ENCODE measurements at regions not wholly inside any gene's neighbourhood (a gene's known extent, or its start where the extent isn't known, plus 50 kb on each side); places are given as distances from the start of the nearest gene placed in this dataset.
"Not testable (repeated sequence)": the region's sequence is repeated elsewhere in the genome, so short reads cannot be mapped to it uniquely, and the experiment has no call there.

DNA sequence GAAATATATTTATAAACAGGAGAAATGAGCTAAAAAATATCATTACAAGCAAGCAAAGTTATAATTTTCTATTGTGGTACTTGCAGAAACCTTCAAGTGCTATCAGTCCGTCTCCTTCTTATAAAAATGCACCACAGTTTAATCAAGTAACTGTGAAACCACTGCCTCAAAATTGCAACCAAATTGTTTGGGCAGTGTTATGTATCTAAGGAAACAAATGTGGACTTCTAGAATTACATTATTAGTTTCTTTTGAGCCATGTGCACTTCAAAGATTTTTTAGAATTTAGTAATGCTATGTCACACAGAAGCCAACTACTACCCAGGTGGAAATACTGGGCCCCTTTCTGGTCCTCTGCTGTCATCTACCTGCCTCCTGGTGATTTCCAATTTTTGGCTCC, 495.6 kb downstream of the NYAP2 start:
- no peak for DNase-seq (ENCODE audit: low read depth in 4 of 4, low spot score in 1 of 4)

DNA sequence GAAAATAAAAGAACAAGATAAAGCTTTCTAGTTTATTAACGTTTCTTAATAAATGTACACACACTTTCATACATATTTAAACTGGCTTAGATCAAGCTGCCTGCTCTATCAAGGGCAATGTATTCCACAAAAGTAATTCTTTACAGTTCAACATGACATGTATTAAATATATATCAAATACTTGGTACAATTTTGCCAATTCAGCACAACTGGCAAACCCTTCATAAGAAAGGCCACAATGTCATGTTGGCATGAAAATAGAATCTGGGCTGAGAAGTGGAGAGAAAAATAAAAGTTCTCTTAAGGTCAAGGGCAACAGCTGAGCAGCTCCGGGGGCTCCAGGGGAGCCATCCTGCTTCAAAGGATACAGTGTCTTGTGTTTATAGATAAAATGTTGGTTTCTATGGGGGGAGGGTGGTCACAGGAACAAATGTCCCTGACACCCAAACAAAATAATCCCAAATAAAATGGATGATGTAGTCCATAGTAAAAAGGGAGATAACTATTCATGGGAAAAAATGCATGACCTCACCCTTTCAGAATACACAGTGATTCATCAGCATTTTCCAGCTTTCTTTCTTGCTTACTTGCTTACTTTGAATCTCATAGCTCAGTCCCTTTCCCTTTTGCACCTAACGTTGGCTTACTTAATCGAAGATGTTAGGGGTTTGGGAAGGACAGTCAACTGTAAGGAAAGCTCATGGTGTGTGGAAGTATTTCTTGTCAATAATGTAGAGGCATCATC, 494.9 kb downstream of the NYAP2 start:
- DNase-seq (ENCODE audit: low read depth in 4 of 4, low spot score in 1 of 4) = no peak

GRCh38 chr2:225893151-225893550, 493.6 kb downstream of the NYAP2 start:
- no peak for DNase-seq (ENCODE audit: low read depth in 4 of 4, low spot score in 1 of 4)

GRCh38 chr2:225891771-225892170, 492.3 kb downstream of the NYAP2 start:
- DNase-seq (ENCODE audit: low read depth in 4 of 4, low spot score in 1 of 4) = no peak

- no peak for DNase-seq (ENCODE audit: low read depth in 4 of 4, low spot score in 1 of 4)
Measured at GRCh38 chr2:225891013-225891412, 491.5 kb downstream of the NYAP2 start.

- DNase-seq (ENCODE audit: low read depth in 4 of 4, low spot score in 1 of 4) = no peak
Measured at GRCh38 chr2:225889452-225889851, 489.9 kb downstream of the NYAP2 start.

DNA sequence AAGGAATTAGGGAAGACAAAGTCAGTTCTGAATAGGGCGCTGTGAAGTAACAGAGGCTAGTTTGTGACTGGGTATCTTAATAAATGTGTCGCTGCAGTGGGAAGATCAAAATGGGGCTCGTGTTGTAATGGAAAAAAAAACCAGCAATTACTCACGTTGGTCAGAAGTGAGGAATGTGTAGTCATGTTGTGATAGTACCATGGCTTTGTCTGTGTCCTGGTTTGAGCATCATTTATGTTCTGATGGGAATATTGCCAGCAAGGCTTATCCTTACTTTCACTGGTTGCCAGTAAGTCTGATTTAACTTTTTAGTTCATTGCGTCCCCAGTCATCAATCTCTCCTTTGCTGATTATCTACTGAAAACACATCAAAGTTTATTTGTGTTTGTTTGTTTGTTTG, 467.6 kb downstream of the NYAP2 start:
- DNase-seq (ENCODE audit: low read depth in 4 of 4, low spot score in 1 of 4) = no peak

DNA sequence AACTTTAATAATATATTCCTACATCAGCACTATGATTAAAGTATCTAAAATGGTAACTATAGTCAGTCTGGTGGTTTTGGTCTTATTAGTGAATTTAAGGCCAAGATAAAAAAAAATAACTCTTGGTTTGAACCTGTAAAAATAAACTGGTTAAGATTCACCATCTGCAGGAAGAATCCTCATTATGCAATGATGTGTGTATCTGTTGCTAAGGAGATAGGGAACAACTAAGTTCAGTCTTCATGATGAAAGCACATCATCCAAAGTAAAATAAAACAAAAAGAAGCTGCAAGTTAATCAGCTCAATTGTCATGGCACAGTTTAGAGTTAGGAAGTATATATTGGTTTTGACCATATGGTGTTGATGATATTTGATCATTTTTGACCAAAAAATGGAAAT, 466.0 kb downstream of the NYAP2 start:
- no peak for DNase-seq (ENCODE audit: low read depth in 4 of 4, low spot score in 1 of 4)

GRCh38 chr2:225864394-225864793, 464.9 kb downstream of the NYAP2 start:
- DNase-seq (ENCODE audit: low read depth in 4 of 4, low spot score in 1 of 4) = no peak

DNA sequence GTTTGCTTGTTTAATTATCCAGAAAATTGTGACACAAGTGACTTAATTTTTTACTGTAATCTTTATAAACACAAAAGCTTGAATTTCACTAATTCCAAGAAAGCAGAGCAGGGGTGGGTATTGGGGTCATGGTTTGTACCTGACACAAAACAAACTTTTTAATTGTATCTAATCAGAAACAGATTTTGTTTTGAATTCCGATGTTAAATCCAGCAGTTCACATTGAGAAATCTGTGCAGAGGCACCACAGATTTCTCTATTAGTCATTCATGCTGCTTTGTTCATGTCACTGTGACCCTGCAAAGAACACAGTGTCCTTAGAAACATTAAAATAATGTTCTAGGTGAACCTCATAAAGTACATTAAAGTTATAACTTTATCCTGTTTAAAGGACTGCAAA, 443.4 kb downstream of the NYAP2 start:
- DNase-seq (ENCODE audit: low read depth in 4 of 4, low spot score in 1 of 4) = no peak

DNA sequence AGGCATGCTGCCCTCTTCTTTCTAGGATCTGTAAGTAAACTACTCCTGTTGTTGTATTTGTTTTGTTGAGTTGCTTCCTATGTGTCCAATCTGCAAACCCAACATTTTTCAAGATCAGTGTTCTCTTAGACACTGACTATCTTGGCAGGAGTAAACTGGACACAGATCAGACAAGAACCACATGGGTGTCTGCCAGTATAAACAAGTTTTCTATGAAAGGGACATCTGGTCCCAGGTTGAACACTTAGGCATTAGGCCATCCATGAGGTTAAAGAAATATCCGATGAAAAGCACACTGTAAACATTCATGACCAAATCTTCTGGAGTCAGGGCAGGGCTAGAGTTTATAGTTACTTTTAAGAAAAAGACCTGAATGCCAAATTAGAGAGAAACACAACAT, 441.8 kb downstream of the NYAP2 start:
- DNase-seq (ENCODE audit: low read depth in 4 of 4, low spot score in 1 of 4) = no peak

DNA sequence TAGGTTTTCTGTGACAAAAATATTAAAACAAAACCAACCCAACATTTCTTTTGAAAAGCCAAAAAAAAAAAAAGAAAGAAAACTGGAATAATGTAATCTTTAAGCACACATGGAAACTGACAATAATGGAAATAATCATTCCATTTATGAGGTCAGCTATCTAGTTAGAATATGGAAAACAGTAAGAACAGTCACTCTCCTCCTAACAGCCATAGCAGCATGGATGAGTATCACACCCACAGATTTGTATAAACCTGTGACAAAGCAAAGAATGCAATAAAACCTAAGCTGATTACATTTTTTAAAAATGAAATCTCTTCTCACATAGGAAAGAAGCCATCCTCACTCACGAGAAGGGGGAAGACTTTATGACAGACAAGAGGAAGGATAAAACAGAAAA, 437.8 kb downstream of the NYAP2 start:
- no peak for DNase-seq (ENCODE audit: low read depth in 4 of 4, low spot score in 1 of 4)

GRCh38 chr2:225824748-225825449, 425.4 kb downstream of the NYAP2 start:
- no peak for DNase-seq (ENCODE audit: low read depth in 4 of 4, low spot score in 1 of 4)

GRCh38 chr2:225821351-225821750, 421.8 kb downstream of the NYAP2 start:
- DNase-seq (ENCODE audit: low read depth in 4 of 4, low spot score in 1 of 4) = no peak

DNA sequence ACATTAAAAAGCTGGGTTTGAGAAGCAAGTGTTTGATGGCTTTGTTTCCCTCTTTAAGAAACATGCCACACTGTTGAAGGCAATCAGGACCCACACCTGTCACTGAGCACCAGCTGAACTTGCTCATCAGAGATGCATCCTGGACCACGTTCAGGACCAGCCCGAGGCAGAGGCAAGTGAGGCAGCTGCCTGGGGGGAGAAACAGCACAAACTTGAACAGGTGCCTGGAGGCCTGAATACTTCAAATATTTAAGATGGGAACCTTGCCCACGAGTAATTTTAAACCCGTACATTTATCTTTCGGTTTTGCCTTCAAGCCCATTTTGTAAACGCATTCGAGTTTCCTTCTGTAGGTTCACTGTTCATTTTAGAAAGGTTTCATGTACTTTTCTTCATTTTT, 421.3 kb downstream of the NYAP2 start:
- no peak for DNase-seq (ENCODE audit: low read depth in 4 of 4, low spot score in 1 of 4)

DNA sequence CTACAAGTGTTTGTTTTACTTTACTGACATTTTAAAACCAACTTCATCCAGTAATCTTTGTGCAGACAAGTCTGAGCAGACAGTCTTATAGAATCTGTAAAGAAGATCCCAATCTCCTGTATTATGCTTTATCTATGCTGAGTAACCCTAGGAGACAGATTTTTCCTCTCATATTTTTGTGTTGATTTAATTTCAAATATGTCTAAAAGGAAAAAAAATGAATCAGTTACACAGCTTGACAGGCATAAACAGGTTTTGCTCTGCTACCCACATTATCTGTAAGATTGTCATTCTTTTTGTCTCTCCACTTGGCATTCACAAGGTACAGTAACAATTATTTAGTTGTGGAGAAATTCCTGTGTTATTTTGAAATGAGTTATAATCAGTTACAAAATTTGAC, 415.0 kb downstream of the NYAP2 start:
- DNase-seq (ENCODE audit: low read depth in 4 of 4, low spot score in 1 of 4) = no peak

- no peak for DNase-seq (ENCODE audit: low read depth in 4 of 4, low spot score in 1 of 4)
Measured at GRCh38 chr2:225806105-225806504, 406.6 kb downstream of the NYAP2 start.

DNA sequence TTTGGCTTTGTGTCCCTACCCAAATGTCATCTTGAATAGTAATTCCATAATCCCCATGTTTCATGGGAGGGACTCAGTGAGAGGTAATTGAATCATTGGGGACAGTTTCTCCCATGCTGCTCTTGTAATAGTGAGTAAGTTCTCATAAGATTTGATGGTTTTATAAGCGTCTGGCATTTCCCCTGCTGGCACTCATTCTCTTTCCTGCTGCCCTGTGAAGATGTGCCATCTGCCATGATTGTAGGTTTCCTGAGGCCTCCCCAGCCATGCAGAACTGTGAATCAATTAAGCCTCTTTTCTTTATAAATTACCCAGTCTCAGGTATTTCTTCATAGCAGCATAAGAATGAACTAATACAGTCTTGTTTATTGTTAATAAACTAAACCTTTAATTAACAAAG, 402.6 kb downstream of the NYAP2 start:
- not testable (repeated sequence) for DNase-seq (ENCODE audit: low read depth in 4 of 4, low spot score in 1 of 4)

GRCh38 chr2:225797394-225797793, 397.9 kb downstream of the NYAP2 start:
- no peak for DNase-seq (ENCODE audit: low read depth in 4 of 4, low spot score in 1 of 4)

DNA sequence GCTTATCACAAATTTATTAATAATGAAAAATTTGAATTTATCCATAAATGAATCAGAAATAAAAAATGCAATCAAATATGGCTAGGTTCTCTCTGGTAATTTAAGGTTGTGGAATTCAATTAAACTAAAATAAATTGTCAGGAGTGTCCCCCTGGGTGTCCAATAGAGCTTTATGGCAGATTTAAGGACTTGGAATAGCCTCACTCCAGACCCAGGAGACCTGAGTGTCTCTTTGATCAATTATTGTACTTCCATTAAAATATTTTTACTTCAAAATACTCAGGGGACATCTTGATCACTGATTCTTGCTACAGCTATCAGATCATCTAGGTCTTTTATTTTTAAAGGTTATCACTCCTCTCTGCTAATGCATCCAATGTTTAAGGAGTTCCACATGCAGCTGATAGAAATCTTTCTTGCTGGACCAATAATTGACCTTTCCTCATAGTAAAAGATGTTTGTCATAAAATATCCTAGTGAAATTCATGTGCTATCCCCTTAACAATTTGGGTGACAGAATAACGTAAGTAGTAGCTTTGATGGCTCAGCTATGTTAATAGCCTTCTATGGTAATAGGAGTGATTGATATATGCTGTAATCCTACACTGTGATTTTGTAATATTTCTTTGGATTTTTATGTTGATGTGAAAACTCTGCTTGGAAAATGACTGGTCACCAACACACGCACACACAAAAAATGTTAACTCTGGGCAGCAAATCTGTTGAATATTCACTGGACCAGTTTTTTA, 395.3 kb downstream of the NYAP2 start:
- DNase-seq (ENCODE audit: low read depth in 4 of 4, low spot score in 1 of 4) = no peak

GRCh38 chr2:225793736-225794550, 394.4 kb downstream of the NYAP2 start:
- no peak for DNase-seq (ENCODE audit: low read depth in 4 of 4, low spot score in 1 of 4)

Measured in stimulated activated CD4-positive, alpha-beta T cell treated with anti-CD3 and anti-CD28 coated beads, Interleukin-1b, Interleukin-23, amount 100 ng/mL, for 24 hours (primary cell).